Prostate gland (tissue), 2 donors: ENCODE measurements at regions not wholly inside any gene's neighbourhood (a gene's known extent, or its start where the extent isn't known, plus 50 kb on each side); places are given as distances from the start of the nearest gene placed in this dataset.
"Not testable (repeated sequence)": the region's sequence is repeated elsewhere in the genome, so short reads cannot be mapped to it uniquely, and the experiment has no call there.

ENCODE experiments used
- DNase-seq: peaks from one replicate; pipeline ENCODE4 v3.0.0-alpha.2; 2019; ENCODE audit warnings: low spot score
- H3K27ac ChIP-seq, 2 donors: fragments of 200-600 bp; sonication (generic); 2 replicates each; pipeline ENCODE4 v1.5.1; 2017 to 2019
- H3K27me3 ChIP-seq: fragments of 200-600 bp; sonication (generic); replicated peaks from 2 replicates; pipeline ENCODE4 v1.5.1; 2019; ENCODE audit not compliant: insufficient read depth
- H3K36me3 ChIP-seq, 2 donors: fragments of 200-600 bp; sonication (generic); 1 replicate in 1 of 2; 2 replicates in 1 of 2; pipeline versions ENCODE4 v1.5.1 to v1.8.1; 2017 to 2019
- H3K4me1 ChIP-seq: fragments of 200-600 bp; sonication (generic); replicated peaks from 2 replicates; pipeline ENCODE4 v1.5.1; 2019
- H3K4me3 ChIP-seq, 2 donors: fragments of 200-600 bp; sonication (generic); 2 replicates each; pipeline ENCODE4 v1.5.1; 2017 to 2019
- H3K9me3 ChIP-seq: fragments of 200-600 bp; sonication (generic); 2 replicates; pipeline ENCODE4 v1.5.1; 2017
- POLR2A ChIP-seq: fragments of 450-650 bp; IDR thresholded peaks from one replicate; pipeline ENCODE4 v1.6.1; 2016; ENCODE audit warnings: antibody characterized with exemption, mild to moderate bottlenecking
- POLR2AphosphoS5 ChIP-seq: sonication (generic); formaldehyde crosslinking; IDR thresholded peaks from one replicate; pipeline ENCODE4 v1.6.1; 2017; ENCODE audit warnings: antibody characterized with exemption
- WGBS: methylation state at CpG from one replicate; pipeline ENCODE4 v1.1.5; 2018; 5-methylcytosine and 5-hydroxymethylcytosine counted together
- intact Hi-C: fragments of 100-400 bp; cut with DNase I; formaldehyde crosslinking; loops from one replicate; pipeline ENCODE4 v1.14.2; 2022
- TF ChIP-seq, protein P1 (sequence below), 4 experiments: fragments of 200-600 bp in 2 of 4; fragments of 450-650 bp in 2 of 4; sonication (generic) in 2 of 4; IDR thresholded peaks; 1 replicate in 3 of 4; 2 replicates in 1 of 4; pipeline ENCODE4 v1.5.1; 2016 to 2019; ENCODE audit warnings: antibody characterized with exemption in 4 of 4, mild to moderate bottlenecking in 2 of 4, moderate library complexity in 2 of 4

GRCh38 chr5:122615832-122616231, 159.0 kb upstream of the SNX2 start:
- TF ChIP-seq, protein P1, sequence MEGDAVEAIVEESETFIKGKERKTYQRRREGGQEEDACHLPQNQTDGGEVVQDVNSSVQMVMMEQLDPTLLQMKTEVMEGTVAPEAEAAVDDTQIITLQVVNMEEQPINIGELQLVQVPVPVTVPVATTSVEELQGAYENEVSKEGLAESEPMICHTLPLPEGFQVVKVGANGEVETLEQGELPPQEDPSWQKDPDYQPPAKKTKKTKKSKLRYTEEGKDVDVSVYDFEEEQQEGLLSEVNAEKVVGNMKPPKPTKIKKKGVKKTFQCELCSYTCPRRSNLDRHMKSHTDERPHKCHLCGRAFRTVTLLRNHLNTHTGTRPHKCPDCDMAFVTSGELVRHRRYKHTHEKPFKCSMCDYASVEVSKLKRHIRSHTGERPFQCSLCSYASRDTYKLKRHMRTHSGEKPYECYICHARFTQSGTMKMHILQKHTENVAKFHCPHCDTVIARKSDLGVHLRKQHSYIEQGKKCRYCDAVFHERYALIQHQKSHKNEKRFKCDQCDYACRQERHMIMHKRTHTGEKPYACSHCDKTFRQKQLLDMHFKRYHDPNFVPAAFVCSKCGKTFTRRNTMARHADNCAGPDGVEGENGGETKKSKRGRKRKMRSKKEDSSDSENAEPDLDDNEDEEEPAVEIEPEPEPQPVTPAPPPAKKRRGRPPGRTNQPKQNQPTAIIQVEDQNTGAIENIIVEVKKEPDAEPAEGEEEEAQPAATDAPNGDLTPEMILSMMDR (IDR thresholded peaks at IDR 0.05), result no peak
- TF ChIP-seq POLR2AphosphoS5, result no peak
- no peak for TF ChIP-seq POLR2A
- H3K27ac ChIP-seq, result no peak overlapping the region
- H3K9me3 ChIP-seq, result no peaks in the 10 kb centered on the region
- H3K36me3 ChIP-seq, result no peaks in the 10 kb centered on the region
- no peak overlapping the region for H3K4me3 ChIP-seq
- no peak for DNase-seq
- H3K4me1 ChIP-seq, result no peaks in the 10 kb centered on the region
- H3K27me3 ChIP-seq, result no peaks in the 10 kb centered on the region
- intact Hi-C loops, result no loop called here

DNA sequence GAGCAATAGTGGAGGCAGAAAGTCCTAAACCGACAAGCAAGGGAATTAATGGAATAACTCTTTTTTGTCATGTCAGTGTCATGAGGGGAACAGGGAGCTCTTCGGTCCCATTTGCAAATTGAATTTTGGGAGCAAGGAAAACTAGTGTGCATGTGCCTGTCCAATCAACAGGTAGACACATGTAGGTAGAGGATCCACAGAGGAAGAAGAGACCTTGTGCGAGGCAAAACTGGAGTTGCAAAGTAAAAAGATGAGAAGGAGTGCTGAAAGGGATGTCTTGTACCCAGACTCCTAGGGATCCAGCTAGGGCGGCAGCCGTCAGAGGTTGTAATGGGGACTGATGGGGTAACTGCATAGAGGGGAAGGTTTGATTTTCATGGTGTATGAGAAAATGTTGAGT, 156.8 kb upstream of the SNX2 start:
- H3K9me3 ChIP-seq, H3K4me1 ChIP-seq, H3K27ac ChIP-seq, H3K4me3 ChIP-seq, DNase-seq, H3K36me3 ChIP-seq, intact Hi-C loops, H3K27me3 ChIP-seq: not testable (repeated sequence)
- WGBS, result 91% methylated on average over 5 of the region's 5 CpGs

GRCh38 chr5:122620768-122621167, 154.1 kb upstream of the SNX2 start:
- DNase-seq, H3K27ac ChIP-seq, H3K4me3 ChIP-seq, H3K36me3 ChIP-seq, H3K27me3 ChIP-seq, intact Hi-C loops, H3K9me3 ChIP-seq, H3K4me1 ChIP-seq: not testable (repeated sequence)
- 91% methylated on average over 4 of the region's 4 CpGs for WGBS

- H3K4me1 ChIP-seq, H3K27me3 ChIP-seq, H3K9me3 ChIP-seq, H3K4me3 ChIP-seq, H3K36me3 ChIP-seq, intact Hi-C loops, H3K27ac ChIP-seq, DNase-seq: not testable (repeated sequence)
- WGBS, result 95% methylated on average over 4 of the region's 4 CpGs
Observed at GRCh38 chr5:122628714-122629113, 146.2 kb upstream of the SNX2 start.

DNA sequence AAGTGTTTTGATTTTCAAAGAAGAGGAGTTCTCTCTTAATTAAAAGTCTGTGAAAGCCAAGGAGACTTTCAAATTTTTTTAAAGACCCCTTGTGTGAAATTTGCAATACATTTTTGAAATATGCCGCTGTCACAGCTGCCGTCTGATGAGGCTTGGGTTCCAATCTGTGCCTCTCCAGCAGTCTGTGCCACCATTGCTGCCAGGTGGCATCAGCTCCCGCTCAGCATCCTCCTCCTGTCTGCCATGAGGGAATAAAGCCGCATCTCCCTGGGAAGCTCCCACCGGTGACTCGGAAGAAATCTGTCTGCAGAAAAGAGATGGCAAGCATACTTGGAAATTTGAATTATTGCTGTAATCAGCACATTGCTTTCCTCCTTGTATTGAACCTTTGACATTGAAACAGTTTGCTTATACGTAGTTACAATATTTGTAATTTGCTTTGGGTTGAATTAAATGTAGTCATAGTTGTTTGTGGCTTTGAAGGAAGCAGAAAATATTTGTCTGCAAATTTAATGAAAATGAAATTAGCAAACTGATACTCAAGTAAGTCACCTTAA, 145.7 kb upstream of the SNX2 start:
- TF ChIP-seq POLR2AphosphoS5 (no peak), POLR2A (no peak)
- TF ChIP-seq, protein P1 (IDR thresholded peaks at IDR 0.05), result no peak
- no peaks in the 10 kb centered on the region for H3K4me1 ChIP-seq
- H3K36me3 ChIP-seq, result no peaks in the 10 kb centered on the region
- H3K27me3 ChIP-seq, result no peaks in the 10 kb centered on the region
- no peak overlapping the region for H3K27ac ChIP-seq
- DNase-seq, result no peak
- H3K9me3 ChIP-seq, result no peaks in the 10 kb centered on the region
- 89% methylated on average over 7 of the region's 7 CpGs for WGBS
- no peak overlapping the region for H3K4me3 ChIP-seq
- intact Hi-C loops, result no loop called here

DNA sequence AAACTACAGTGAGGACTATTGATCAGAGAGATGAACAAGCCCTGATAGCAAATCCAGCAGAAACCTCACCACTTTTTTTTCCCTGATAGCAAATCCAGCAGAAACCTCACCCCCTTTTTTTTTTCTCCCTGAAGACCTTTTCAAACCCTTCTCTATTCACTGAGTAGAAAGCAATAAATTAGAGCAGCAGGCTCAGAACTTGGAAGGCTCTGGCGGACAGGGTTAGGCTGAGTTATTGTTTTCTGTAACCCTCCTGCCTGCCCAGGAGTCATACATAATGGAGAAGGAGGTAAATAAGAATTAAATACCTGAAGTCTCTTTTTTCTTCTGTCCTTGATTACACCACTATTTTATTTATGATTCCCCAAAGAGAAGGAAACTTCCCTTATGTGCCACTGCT, 136.3 kb upstream of the SNX2 start:
- intact Hi-C loops, result no loop called here
- no peak for DNase-seq
- TF ChIP-seq POLR2AphosphoS5 (no peak), POLR2A (no peak)
- TF ChIP-seq, protein P1 (IDR thresholded peaks at IDR 0.05), result no peak
- Histone ChIP-seq H3K4me3 (no peak overlapping the region), H3K4me1 (no peaks in the 10 kb centered on the region), H3K36me3 (no peaks in the 10 kb centered on the region), H3K27ac (no peak overlapping the region), H3K27me3 (no peaks in the 10 kb centered on the region), H3K9me3 (no peaks in the 10 kb centered on the region)
- WGBS, result 89% methylated on average over 1 of the region's 1 CpG
